Stimulated activated CD8-positive, alpha-beta memory T cell treated with anti-CD3 and anti-CD28 coated beads, Interleukin-12 subunit alpha, Interleukin-12 subunit beta, amount 100 ng/mL, for 24 hours (primary cell): ENCODE measurements at regions not wholly inside any gene's neighbourhood (a gene's known extent, or its start where the extent isn't known, plus 50 kb on each side); places are given as distances from the start of the nearest gene placed in this dataset.

Experiments used
- DNase-seq: peaks from one replicate; pipeline ENCODE4 v3.0.0-alpha.2; 2020; ENCODE audit errors: extremely low read depth

DNA sequence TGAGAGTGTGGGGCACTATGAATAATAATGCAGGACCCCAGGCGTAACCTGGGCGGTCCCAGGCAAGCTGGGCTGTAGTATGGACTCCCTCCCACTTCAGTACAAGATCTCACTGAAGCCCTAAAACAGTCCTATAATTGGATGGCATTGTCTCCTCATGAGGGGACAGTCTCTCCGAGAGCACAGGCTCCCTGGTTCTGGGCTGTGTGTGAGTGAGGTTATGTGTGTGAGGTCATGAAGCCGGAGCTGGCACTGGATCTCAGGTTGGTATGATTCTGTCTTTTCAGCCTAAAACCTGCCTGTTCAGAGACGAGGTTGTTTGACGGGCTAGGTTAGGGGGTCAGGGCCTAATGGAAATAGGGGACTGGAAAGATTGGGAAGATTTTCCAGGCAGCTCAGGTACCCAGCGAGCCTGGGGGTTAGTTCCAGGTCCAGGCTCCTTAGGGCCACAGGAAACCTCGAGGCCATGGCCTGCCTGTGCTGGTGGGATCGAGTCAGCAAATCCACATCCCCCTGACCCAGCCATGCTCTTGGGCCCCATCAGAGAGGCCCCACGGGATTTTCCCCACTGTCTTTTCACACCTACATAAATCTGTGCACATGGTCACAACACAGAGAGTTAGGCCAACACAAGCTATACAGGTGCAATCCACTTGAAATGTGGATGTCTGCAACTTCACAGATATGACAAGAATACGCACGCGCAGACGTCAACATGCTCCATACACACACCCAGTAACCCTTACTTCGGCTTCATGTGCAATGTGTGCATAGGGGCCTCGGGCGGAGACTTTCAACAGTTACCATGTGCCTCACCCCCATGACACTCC, 94.8 kb downstream of the INHBB start:
- DNase-seq = no peak

GRCh38 chr2:120441351-120441700, 95.4 kb downstream of the INHBB start:
- no peak for DNase-seq

GRCh38 chr2:120441744-120442471, 96.0 kb downstream of the INHBB start:
- DNase-seq = no peak

GRCh38 chr2:120442541-120442922, 96.6 kb downstream of the INHBB start:
- DNase-seq = no peak

DNA sequence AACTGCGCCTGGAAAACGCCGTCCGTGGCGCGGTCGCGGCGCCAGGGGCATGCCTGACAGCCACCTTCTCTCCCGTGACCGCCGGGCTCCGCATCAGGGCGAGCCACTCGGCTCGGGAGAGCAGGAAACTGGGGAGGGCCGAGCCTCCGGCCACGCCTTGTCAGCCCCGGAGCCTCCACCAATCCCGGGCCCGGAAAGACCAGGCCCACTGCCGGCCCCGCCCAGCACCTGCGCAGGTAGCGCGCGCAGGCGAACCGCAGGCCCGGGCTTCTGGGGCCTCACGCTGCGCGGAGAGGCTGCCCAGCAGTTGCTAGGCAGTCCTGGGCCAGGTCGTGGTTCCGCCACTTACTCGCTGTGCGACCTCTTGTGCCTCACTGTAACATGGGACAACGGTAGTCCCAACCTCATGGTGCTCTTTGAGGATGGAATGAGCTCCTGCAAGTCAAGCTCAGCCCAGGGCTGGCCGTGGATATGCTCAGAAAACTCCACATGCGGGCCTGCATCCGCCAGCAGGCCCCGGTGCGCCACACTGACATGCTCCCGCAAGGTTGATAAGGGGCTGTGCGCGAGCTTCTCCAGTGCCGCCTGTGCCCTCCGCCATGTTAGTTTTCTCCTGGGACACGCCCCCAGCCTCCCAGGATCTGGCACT, 97.1 kb downstream of the INHBB start:
- no peak for DNase-seq

- DNase-seq = no peak
Measured at GRCh38 chr2:120443946-120444345, 98.0 kb downstream of the INHBB start.

DNA sequence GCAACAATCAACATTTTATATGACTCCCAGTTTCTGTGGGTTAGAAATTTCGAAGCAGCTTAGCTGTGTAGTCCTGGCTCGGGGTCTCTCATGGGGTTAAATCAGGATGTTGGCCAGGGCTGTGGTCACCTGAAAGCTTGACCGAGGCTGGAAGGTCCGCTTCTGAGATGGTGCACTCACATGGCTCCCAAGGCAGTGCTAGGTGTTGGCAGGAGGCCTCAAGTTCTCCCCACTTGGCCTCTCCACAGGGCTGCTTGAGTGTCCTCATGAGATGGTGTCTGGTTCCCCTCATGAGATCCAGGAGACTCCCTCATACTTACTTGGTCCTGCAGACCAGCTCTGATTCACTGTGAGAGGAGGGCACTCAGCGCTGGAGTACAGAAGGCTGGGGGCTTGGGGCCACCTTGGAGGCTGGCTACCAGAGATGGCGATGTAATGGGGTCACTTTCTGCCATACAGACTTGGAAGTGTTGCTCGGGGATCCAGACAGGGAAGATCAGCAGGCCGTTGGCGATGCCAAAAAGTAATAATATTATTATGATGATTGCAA, 98.8 kb downstream of the INHBB start:
- no peak for DNase-seq

- no peak for DNase-seq
Measured at GRCh38 chr2:120445449-120446143, 99.7 kb downstream of the INHBB start.

DNA sequence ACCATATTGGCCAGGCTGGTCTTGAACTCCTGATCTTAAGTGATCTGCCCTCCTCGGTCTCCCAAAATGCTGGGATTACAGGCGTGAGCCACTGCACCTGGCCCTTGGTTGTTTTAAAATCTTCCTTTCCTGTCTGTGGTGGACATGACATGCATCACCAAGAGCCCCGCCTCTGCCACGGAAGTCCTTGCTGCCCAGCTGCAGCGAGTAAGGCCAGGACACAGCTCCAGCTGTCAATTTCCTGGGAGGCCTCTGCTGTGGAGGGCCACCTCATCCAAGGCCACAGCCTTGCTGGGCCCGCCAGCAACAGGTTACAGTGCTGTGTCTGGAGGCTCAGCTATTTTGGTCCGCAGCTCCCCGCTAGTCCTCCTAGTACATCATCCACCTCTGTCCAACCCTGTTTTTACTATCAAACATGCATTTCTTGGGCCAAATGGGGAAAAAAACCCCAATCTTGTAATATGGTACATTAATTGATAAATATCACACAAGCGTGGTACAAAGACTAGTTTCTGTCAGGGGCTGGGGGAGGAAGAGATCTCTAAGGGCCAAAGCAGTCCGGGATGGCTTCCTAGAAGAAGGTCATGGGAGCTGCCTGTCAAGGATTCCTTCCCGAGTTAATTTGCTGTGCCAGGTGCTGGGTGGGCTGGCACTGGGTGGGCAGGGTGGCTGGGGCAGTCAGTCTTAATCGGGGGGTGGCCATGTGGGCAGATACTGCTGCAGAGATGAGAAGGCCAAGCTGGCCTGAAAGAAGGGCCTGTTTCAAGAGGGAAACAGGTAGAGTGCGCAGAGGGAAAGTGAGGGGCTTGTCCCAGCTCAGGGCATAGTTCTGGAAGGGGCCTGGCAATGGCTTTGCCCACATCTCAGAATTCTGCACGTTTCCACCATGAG, 100.5 kb downstream of the INHBB start:
- no peak for DNase-seq

- DNase-seq = no peak
Measured at GRCh38 chr2:120447127-120447785, 101.3 kb downstream of the INHBB start.

DNA sequence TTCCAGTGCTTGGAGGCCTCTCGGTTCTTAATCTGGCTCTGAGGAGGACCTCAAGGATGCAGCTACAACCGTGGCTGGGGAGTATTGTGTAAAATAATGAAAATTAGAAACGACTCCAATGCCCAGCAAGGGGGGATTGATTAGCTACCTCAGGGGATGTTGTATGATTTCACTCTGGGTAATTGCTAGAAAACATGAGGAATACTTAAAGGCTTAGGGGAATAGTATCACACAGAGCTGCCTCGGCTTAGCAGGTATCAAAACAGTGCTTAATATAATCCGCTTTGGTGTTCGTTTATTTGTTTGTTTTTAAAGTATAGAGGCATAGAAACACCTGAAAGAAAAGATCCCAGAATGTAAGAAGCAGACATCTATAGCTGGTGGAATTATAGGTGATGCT, 102.5 kb downstream of the INHBB start:
- no peak for DNase-seq

- no peak for DNase-seq
Measured at GRCh38 chr2:120448961-120449810, 103.2 kb downstream of the INHBB start.

DNA sequence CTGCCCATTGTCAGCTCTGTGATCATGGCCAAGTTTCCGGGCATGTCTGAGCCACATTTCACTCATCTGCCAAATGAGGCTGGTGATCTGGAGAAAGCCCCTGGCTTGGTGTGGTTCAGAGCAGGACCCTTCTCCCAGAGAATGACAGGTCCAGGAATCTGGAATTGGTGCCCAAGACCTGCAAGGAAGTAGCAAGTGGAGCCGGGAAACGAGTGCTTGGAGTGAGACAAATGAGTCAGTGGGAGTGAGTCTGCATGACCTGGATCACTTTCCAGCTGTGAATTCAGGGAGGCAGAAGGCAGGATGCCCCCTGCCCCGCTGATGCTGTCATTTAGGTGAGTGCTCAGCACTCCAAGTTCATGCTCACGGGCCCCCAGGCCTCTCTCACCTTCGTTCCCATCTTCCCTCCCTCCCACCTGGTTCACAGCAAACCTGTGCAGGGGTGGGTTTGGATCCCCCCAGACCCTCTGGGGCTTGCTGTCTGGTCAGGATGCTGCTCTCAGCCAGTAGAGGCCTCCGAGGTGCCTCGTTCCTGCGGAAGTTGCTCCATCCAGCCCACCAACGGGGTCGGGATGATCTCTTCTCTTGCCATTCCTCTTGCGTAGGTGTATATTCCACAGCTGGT, 104.4 kb downstream of the INHBB start:
- no peak for DNase-seq

DNA sequence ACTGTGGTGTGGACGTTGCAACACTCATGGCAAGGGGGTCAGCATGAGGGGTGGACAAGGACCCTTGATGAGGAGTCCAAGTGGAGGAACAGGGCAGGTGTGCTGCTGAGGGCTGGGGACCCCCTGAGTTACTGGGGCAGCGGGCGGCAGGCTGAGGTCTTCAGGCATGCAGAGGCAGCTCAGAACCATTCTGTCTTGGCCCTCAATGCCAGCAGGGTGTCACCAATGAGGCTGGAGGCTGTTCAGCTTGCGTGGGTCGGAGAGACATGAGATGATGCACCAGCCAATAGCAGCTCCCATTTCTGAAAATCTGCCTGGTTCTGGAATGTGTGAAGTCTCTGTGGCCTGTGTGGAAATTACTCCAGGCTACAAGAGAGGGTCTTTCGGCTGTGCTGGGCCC, 105.4 kb downstream of the INHBB start:
- no peak for DNase-seq

DNA sequence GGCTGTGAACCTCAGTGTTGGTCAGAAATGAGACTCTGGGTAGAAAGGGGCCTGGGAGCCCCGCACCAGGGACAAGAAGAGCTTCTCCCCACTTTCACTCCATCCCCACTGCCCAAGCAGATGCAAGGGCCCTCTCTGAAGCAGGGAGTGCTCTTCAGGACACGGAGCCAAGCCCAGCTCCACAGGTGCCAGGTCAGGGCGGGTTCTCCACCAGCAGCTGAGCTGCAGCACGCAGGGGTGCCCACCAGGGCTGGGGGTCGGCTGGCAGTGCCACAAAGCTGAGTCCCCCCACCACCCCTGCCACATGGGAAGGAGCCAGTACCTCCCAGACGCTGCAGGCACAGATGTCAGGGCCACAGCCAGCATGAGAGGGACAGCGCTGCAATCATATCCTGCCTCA, 106.2 kb downstream of the INHBB start:
- DNase-seq = no peak

DNA sequence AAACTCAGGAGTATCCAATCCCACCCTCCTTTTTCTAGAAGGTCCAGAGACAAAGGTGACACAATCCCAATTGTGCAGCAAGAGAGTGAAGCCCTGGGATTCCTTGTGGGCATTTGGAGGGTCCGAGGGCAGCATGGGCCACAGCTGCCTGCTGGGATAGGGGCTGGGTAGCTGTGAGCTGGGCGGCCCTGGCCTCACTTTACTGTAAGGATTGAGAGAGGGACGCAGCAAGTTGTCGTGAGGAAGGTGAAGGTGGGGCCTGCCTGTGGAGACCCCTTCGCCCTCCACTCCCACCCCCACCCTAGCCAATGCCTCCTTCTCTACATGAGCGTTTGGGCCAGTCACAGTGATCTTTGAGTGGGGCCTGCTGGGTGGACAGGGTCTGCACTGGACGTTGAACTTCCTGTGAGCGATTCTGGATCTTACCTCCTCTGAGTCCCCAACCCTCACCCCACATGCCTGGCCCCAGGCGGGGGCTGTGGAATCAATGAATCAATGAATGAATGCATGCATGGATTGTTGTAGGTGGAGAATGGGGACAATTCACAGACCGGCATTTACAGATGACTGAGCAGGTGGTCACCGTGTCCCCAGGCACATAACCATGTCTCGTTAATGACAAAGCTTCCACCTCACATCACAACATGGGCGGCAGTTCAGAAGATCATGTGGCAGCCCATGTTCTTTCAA, 107.2 kb downstream of the INHBB start:
- no peak for DNase-seq

DNA sequence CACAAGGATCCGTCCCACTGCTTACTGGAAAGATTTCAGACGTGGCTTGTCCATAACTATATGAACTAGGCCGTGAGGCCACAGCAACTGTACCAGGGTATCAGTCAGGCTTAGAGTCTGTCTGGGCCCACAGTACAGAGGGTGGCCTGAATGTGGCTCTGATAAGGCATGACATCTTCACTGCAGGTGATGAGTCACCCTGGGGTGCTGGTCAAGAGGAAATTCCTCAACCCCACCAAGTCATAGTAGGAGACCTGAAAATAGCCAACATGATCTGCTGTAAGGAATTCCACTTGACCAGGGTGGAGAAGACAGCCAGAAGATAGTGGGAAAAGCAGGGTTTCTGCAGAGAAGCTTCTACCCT, 107.7 kb downstream of the INHBB start:
- no peak for DNase-seq

- no peak for DNase-seq
Measured at GRCh38 chr2:120454654-120455385, 108.9 kb downstream of the INHBB start.
